HG03280 (cell line): ENCODE measurements at regions not wholly inside any gene's neighbourhood (a gene's known extent, or its start where the extent isn't known, plus 50 kb on each side); places are given as distances from the start of the nearest gene placed in this dataset.
"Not testable (repeated sequence)": the region's sequence is repeated elsewhere in the genome, so short reads cannot be mapped to it uniquely, and the experiment has no call there.

Experiments
- ATAC-seq: cut with Tn5 transposase; IDR thresholded peaks from one replicate; pipeline ENCODE4 v1.9.1; 2021; ENCODE audit warnings: mild to moderate bottlenecking, moderate library complexity; ENCODE audit not compliant: unreplicated experiment

DNA sequence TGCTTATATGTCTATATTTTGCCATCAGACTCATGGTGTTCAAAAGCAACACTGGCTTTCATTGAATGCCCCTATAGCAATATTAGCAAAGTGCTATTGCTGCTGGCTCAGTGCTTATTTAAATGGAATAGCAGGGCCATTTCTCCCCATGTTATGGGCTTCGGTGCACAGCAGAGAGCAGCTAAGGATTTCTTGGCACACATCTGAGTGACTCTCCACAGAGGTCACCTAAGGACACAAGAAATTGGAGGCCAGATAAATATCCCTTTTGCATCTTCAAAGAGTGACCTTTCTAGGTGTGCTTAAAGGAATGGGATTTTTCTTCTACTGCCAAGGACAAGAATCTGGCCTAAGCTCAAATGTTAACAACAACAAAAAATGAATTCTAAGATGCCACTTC lies 751.8 kb downstream of the CDH11 start:
- ATAC-seq: no peak

DNA sequence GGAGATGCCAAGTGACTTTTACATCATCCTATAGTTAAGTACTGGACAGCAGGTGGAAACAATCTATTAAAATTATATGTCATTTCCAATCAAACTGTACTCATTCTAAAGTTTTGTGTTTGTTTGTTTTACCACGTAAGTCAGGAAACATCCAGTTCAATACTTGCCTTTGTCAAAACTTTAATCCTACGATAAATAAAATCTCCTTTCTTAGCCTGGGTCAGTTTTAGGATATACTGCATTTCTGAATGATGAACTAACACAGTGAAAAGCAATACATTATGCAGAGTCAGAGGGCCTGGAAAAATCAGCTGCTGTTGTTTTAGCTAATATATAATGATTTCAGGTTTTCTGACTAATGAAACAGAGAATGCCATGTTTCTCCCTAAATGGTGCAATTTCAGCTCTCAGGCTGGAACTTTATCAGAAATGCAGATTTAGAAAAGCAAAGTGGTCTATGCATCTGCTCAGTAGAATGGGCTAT lies 756.4 kb downstream of the CDH11 start:
- ATAC-seq: no peak

DNA sequence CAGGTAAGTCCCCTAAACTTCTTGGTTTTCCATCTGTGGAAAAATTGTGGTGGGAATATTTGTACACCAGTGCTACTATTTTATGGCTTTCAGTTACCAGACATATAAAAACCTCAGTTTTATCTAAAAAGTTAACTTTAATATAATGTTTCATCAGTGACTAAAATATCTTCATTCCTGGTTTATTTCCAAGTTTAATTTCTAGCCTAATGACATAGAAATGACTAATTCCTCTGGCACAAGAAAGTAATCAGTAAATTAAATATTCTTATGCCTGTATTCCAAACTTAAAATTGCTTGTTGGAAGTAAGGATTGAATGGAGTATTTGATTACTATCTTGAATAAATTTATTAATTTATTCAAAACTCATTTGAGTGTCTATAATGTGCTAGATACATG lies 757.0 kb downstream of the CDH11 start:
- ATAC-seq: no peak

GRCh38 chr16:64364416-64364815 lies 757.4 kb downstream of the CDH11 start:
- ATAC-seq: no peak

GRCh38 chr16:64364016-64364415 lies 757.8 kb downstream of the CDH11 start:
- ATAC-seq: no peak

- no peak for ATAC-seq
Measured at GRCh38 chr16:64363039-64363438, 758.8 kb downstream of the CDH11 start.

- no peak for ATAC-seq
Measured at GRCh38 chr16:64362193-64362592, 759.7 kb downstream of the CDH11 start.

GRCh38 chr16:64361753-64362152 lies 760.1 kb downstream of the CDH11 start:
- no peak for ATAC-seq

- no peak for ATAC-seq
Measured at GRCh38 chr16:64358291-64358690, 763.6 kb downstream of the CDH11 start.

GRCh38 chr16:64356267-64356666 lies 765.6 kb downstream of the CDH11 start:
- no peak for ATAC-seq

DNA sequence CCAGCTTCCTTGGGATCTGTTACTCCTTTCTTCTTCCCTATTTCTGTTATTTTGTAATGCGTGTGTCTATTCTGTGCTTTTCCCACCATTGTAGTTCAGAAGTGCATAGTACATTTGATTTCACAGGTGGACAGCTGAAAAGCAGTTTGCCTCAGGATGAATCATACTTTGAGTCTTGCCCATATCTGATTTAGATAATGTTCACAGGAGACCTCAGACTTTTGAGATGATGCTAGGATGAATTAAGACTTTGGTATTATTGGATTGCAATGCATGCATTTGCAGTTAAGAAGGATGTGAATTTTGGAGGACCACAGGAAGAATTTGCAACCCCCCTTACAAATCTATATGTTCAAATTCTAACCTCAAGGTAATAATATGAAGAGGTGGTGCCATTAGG lies 769.6 kb downstream of the CDH11 start:
- no peak for ATAC-seq

- ATAC-seq: no peak
Measured at GRCh38 chr16:64351121-64351520, 770.7 kb downstream of the CDH11 start.

GRCh38 chr16:64346080-64346479 lies 775.8 kb downstream of the CDH11 start:
- no peak for ATAC-seq

- no peak for ATAC-seq
Measured at GRCh38 chr16:64345142-64345541, 776.7 kb downstream of the CDH11 start.

GRCh38 chr16:64343820-64344443 lies 777.9 kb downstream of the CDH11 start:
- not testable (repeated sequence) for ATAC-seq

GRCh38 chr16:64343061-64343819 lies 778.6 kb downstream of the CDH11 start:
- ATAC-seq: no peak

DNA sequence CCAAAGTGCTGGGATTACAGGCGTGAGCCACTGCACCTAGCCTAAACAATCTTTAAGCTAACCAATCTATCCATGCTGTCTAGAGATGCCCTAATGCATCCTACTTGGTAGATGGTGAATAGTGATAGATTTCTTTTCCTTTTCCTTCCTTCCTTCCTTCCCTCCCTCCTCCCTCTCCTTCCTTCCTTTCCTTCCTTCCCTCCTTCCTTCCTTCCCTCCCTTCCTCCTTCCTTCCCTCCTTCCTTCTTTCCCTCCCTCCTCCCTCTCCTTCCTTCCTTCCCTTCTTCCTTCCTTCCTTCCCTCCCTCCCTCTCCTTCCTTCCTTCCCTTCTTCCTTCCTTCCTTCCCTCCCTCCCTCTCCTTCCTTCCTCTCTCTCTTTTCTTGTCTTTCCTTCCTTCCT lies 780.5 kb downstream of the CDH11 start:
- ATAC-seq: not testable (repeated sequence)

GRCh38 chr16:64339052-64339770 lies 782.7 kb downstream of the CDH11 start:
- no peak for ATAC-seq

GRCh38 chr16:64321881-64322280 lies 800.0 kb downstream of the CDH11 start:
- no peak for ATAC-seq

DNA sequence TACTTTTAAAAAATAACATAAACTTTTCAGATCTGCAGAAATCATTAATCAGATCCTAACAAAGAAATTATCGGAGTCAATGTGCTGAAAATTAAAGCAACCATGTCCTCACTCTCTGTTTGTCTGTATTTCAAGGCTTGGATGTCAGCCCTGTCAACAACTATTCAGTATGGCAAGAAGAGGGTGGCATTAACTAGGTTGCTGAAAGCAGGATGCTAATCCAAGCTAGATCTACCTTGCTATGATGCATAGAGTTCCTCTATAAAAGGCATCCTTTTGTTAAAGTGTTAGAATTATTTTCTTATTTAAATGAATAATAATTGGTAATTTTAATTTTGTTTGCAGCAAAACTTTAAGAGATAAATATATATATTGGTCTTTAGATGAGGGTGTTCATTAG lies 800.8 kb downstream of the CDH11 start:
- no peak for ATAC-seq

DNA sequence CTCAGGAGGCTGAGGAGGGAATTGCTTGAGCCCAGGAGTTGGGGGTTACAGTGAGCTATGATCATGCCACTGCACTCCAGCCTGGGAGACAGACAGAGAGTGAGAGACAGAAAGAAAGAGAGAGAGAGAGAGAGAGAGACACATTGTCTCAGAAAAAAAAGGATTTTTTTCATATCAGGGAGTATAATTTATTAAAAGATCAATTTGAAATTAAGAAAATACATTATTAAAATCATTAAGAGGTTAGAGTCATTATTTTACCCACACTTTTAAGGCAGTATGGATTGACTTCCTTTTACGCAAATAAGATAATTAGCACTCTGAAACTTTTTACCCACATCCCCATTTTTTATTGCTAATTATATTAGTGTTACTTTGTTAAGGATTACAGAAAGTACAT lies 804.3 kb downstream of the CDH11 start:
- no peak for ATAC-seq

DNA sequence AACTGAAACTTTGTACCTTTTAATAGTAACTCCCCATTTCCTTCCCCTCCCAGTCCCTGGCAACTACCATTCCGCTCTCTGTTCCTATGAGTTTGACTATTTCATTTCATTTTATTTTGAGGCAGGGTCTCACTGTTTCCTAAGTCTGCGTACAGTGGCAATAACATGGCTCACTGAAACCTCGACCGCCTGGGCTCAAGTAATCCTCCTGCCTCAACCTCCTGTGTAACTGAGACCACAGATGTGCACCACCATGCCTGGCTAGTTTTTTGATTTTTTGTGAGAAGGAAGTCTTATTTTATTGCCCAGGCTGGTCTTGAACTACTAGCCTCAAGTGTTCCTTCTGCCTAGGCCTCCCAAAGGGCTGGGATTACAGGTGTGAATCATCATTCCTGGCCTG lies 808.1 kb downstream of the CDH11 start:
- ATAC-seq: no peak
